Central memory CD8-positive, alpha-beta T cell (primary cell): ENCODE measurements at regions not wholly inside any gene's neighbourhood (a gene's known extent, or its start where the extent isn't known, plus 50 kb on each side); places are given as distances from the start of the nearest gene placed in this dataset.
"Not testable (repeated sequence)": the region's sequence is repeated elsewhere in the genome, so short reads cannot be mapped to it uniquely, and the experiment has no call there.

Experiments used
- ATAC-seq: fragments of 150-1000 bp; cut with Tn5 transposase; replicated peaks from 2 replicates; pipeline ENCODE4 v1.10.0; 2022; ENCODE audit warnings: mild to moderate bottlenecking, moderate FRiP score, moderate number of reproducible peaks; ENCODE audit not compliant: poor library complexity, severe bottlenecking; ENCODE audit errors: extremely low read depth
- DNase-seq, 2 donors: peaks; one replicate each; pipeline ENCODE4 v3.0.0; 2021; ENCODE audit warnings: low spot score in 2 of 2
- H3K27ac Mint-ChIP-seq: one replicate; pipeline ENCODE4 v1.8.0; 2022; ENCODE audit warnings: low read depth, mild to moderate bottlenecking, moderate library complexity, mixed read lengths
- H3K27me3 Mint-ChIP-seq: one replicate; pipeline ENCODE4 v1.8.0; 2022; ENCODE audit warnings: mixed read lengths
- H3K36me3 Mint-ChIP-seq: one replicate; pipeline ENCODE4 v1.8.0; 2022; ENCODE audit warnings: mild to moderate bottlenecking, moderate library complexity, mixed read lengths; ENCODE audit not compliant: insufficient read depth
- H3K4me1 Mint-ChIP-seq: one replicate; pipeline ENCODE4 v1.8.0; 2022; ENCODE audit warnings: mixed read lengths
- H3K4me3 Mint-ChIP-seq: one replicate; pipeline ENCODE4 v1.8.0; 2022; ENCODE audit warnings: mild to moderate bottlenecking, moderate library complexity, mixed read lengths
- H3K9me3 Mint-ChIP-seq: one replicate; pipeline ENCODE4 v1.8.0; 2022; ENCODE audit warnings: mixed read lengths

DNA sequence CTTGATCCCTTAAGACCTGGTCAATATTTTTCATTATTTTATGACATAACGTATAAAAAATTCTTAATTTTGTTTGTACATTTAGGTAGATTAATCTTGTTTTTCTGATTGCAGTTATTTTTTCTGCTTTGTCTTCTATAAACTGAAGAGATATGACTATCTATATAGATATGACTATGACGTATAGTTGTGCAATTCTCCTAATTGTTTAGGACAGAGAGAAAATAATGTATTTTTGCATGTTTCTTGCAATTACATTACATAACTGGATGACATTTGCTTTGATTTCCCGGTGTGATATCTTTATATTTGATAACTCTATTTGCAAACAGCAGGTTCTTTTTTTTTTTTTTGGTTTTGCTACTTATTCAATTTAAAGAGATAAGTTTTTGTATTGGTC is 310.2 kb upstream of the REG3G start:
- H3K36me3 Mint-ChIP-seq, result no peaks in the 10 kb centered on the region
- ATAC-seq (no peak), DNase-seq (no peak)
- peaks cover 15% of the 10 kb centered on the region for H3K9me3 Mint-ChIP-seq
- H3K27ac Mint-ChIP-seq, result no peak overlapping the region
- H3K4me3 Mint-ChIP-seq, result no peak overlapping the region
- H3K27me3 Mint-ChIP-seq, result no peaks in the 10 kb centered on the region
- H3K4me1 Mint-ChIP-seq, result no peaks in the 10 kb centered on the region

DNA sequence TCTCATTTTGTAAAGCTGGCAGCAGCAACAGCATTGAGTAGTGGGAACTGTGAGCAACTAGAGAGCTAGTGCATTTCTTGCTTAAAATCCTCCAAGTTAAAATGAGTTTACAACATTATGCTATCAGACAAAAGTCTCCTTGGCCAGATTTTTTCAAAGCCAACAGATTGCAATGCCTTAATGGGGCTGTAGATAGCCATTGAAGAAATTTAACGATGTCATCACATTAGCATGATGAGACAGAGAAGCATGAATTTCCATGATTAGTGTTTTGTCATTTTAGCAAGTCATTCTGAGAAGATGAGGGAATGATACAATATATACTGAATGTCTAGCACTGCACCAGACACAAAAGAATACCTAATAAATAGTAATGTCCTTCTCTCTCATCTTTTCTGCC is 307.5 kb upstream of the REG3G start:
- H3K4me3 Mint-ChIP-seq, result no peak overlapping the region
- H3K4me1 Mint-ChIP-seq, result no peaks in the 10 kb centered on the region
- DNase-seq (no peak), ATAC-seq (no peak)
- H3K9me3 Mint-ChIP-seq, result peaks cover 13% of the 10 kb centered on the region
- no peaks in the 10 kb centered on the region for H3K27me3 Mint-ChIP-seq
- H3K27ac Mint-ChIP-seq, result no peak overlapping the region
- H3K36me3 Mint-ChIP-seq, result no peaks in the 10 kb centered on the region

DNA sequence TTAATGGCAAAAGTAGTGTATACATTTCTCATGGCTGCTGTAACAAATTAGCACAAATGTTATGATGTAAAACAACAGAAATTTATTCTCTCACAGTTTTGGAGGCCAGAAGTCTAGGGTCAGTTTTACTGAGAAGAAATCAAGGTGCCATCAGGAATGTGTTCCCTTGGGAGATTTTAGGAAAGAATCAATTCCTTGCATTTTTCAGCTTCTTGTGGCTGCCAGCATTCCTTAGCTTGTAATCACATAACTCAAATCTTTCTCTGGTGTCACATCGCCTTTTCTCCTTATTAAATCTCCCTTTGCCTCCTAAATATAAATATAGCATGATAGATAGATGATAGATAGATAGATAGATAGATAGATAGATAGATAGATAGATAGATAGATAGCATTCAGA is 307.0 kb upstream of the REG3G start:
- ATAC-seq (no peak), DNase-seq (no peak)
- no peak overlapping the region for H3K27ac Mint-ChIP-seq
- no peaks in the 10 kb centered on the region for H3K27me3 Mint-ChIP-seq
- H3K36me3 Mint-ChIP-seq, result no peaks in the 10 kb centered on the region
- H3K4me1 Mint-ChIP-seq, result no peaks in the 10 kb centered on the region
- H3K4me3 Mint-ChIP-seq, result no peak overlapping the region
- H3K9me3 Mint-ChIP-seq, result peaks cover 11% of the 10 kb centered on the region

- H3K4me1 Mint-ChIP-seq, result no peaks in the 10 kb centered on the region
- H3K27ac Mint-ChIP-seq, result no peak overlapping the region
- H3K27me3 Mint-ChIP-seq, result no peaks in the 10 kb centered on the region
- peaks cover 26% of the 10 kb centered on the region for H3K9me3 Mint-ChIP-seq
- ATAC-seq, result no peak
- H3K36me3 Mint-ChIP-seq, result no peaks in the 10 kb centered on the region
- H3K4me3 Mint-ChIP-seq, result no peak overlapping the region
- DNase-seq, result no peak
Observed at GRCh38 chr2:78721355-78722033, 304.0 kb upstream of the REG3G start.

DNA sequence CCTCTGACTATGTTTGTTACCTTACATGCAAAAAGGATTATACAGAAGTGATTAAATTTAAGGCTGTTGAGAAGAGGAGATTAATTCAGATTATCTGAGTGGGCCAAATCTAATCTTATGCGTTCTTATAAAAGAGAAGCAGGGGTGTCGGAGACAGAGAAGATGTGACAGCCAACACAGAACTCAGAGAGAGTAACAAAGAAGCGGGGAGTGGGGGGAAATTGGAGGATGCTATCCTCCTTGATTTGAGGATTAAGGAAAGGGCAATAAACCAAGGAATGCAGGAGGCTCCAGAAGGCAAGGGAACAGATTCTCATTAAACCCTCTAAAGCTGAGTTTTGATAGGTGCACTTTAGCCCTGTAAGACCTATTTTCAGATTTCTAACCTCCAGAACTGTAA is 291.3 kb upstream of the REG3G start:
- peaks cover 19% of the 10 kb centered on the region for H3K9me3 Mint-ChIP-seq
- no peaks in the 10 kb centered on the region for H3K4me1 Mint-ChIP-seq
- H3K4me3 Mint-ChIP-seq, result no peak overlapping the region
- H3K27ac Mint-ChIP-seq, result no peak overlapping the region
- ATAC-seq, result no peak
- DNase-seq, result no peak
- H3K36me3 Mint-ChIP-seq, result no peaks in the 10 kb centered on the region
- H3K27me3 Mint-ChIP-seq, result no peaks in the 10 kb centered on the region

GRCh38 chr2:78739282-78739681 is 286.2 kb upstream of the REG3G start:
- H3K27ac Mint-ChIP-seq, result no peak overlapping the region
- no peaks in the 10 kb centered on the region for H3K4me1 Mint-ChIP-seq
- no peaks in the 10 kb centered on the region for H3K36me3 Mint-ChIP-seq
- peaks cover 39% of the 10 kb centered on the region for H3K9me3 Mint-ChIP-seq
- no peak for ATAC-seq
- H3K4me3 Mint-ChIP-seq, result no peak overlapping the region
- no peak for DNase-seq
- H3K27me3 Mint-ChIP-seq, result no peaks in the 10 kb centered on the region

DNA sequence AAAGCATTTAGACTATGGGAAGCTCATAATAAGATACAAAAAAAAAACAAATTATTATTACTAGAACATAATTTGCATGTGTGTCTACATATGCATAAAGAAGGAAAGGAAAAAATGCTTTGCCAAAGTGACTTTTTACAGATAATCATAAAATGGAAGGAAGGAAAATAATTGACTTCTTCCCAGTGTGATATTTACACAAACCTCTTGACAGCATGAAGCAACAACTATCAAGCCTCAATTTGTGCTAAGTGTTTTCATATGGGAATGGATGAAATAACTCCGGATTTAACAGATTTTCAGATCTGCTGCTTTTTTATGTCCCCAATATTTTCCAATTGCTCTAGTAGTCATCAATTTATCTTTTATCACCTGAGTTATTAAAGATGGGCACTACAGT is 275.9 kb upstream of the REG3G start:
- Mint-ChIP-seq H3K4me3 (no peak overlapping the region), H3K36me3 (no peaks in the 10 kb centered on the region), H3K27me3 (no peaks in the 10 kb centered on the region), H3K9me3 (no peaks in the 10 kb centered on the region), H3K4me1 (no peaks in the 10 kb centered on the region), H3K27ac (no peak overlapping the region)
- no peak for ATAC-seq
- DNase-seq, result no peak

DNA sequence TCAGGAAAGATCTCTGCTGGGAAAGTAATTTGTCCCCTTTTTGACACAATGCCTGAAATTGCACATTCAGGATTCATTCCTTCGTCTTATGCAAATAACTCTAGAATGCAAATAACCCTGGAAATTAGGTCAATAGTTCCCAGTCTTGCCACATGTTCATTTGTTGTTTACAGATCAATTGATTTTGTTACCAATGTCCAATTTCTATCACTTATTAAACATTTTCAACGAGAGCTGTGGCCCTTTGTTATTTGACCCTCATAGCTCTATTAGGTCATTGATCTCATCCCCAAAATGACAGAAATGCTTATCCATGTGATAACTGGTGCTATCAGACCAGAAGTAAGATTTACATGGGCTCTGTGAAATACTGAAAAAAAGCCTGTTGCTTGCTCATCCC is 275.3 kb upstream of the REG3G start:
- Mint-ChIP-seq H3K4me3 (no peak overlapping the region), H3K36me3 (no peaks in the 10 kb centered on the region), H3K27ac (no peak overlapping the region), H3K27me3 (no peaks in the 10 kb centered on the region), H3K9me3 (no peaks in the 10 kb centered on the region), H3K4me1 (no peaks in the 10 kb centered on the region)
- ATAC-seq (no peak), DNase-seq (no peak)

- no peak overlapping the region for H3K4me3 Mint-ChIP-seq
Observed at GRCh38 chr2:78754930-78755329, 270.6 kb upstream of the REG3G start.

GRCh38 chr2:78757191-78757590 is 268.3 kb upstream of the REG3G start:
- Mint-ChIP-seq H3K4me3 (no peak overlapping the region), H3K36me3 (peaks cover 2% of the 10 kb centered on the region)

More at GRCh38 chr2:78754930-78755329, 270.6 kb upstream of the REG3G start:
- ATAC-seq (no peak), DNase-seq (no peak)
- Mint-ChIP-seq H3K27ac (no peak overlapping the region), H3K36me3 (peaks cover 2% of the 10 kb centered on the region), H3K9me3 (peaks cover 17% of the 10 kb centered on the region), H3K27me3 (no peaks in the 10 kb centered on the region), H3K4me1 (no peaks in the 10 kb centered on the region)

DNA sequence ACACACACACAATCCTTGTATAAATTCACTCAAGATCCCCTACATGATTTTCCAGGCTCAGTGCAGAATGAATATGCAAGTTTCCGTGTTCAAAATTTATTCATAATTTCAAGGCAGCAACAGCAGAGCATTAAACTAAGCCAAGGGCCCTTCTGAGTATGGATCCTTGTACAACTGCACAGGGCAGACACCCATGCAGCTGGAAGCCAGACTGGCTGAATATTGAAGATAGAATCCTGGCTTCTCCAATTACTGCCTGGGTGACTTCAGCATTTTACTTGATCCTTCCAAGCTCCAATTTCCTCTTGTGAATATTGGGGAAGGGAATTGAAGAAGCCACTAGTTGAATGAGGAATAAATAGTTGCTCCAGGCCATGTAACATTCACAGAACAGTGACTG is 267.9 kb upstream of the REG3G start:
- Mint-ChIP-seq H3K4me3 (no peak overlapping the region), H3K36me3 (peaks cover 2% of the 10 kb centered on the region), H3K9me3 (peaks cover 43% of the 10 kb centered on the region), H3K4me1 (no peaks in the 10 kb centered on the region), H3K27ac (no peak overlapping the region), H3K27me3 (no peaks in the 10 kb centered on the region)
- DNase-seq (no peak), ATAC-seq (no peak)

More at GRCh38 chr2:78757191-78757590, 268.3 kb upstream of the REG3G start:
- H3K27me3 Mint-ChIP-seq, result no peaks in the 10 kb centered on the region
- H3K27ac Mint-ChIP-seq, result no peak overlapping the region
- DNase-seq, result no peak
- no peaks in the 10 kb centered on the region for H3K4me1 Mint-ChIP-seq
- ATAC-seq, result no peak
- peaks cover 38% of the 10 kb centered on the region for H3K9me3 Mint-ChIP-seq

- H3K9me3 Mint-ChIP-seq, result peaks cover 46% of the 10 kb centered on the region
- not testable (repeated sequence) for H3K27ac Mint-ChIP-seq, DNase-seq, H3K27me3 Mint-ChIP-seq, H3K4me1 Mint-ChIP-seq, H3K4me3 Mint-ChIP-seq, H3K36me3 Mint-ChIP-seq, ATAC-seq
Observed at GRCh38 chr2:78758765-78759164, 266.7 kb upstream of the REG3G start.

- DNase-seq (no peak), ATAC-seq (no peak)
- H3K4me3 Mint-ChIP-seq, result no peak overlapping the region
- no peak overlapping the region for H3K27ac Mint-ChIP-seq
- H3K27me3 Mint-ChIP-seq, result no peaks in the 10 kb centered on the region
- no peaks in the 10 kb centered on the region for H3K4me1 Mint-ChIP-seq
- peaks cover 19% of the 10 kb centered on the region for H3K9me3 Mint-ChIP-seq
- no peaks in the 10 kb centered on the region for H3K36me3 Mint-ChIP-seq
Observed at GRCh38 chr2:78766459-78766858, 259.0 kb upstream of the REG3G start.
